ENCODE measurements at regions not wholly inside any gene's neighbourhood (a gene's known extent, or its start where the extent isn't known, plus 50 kb on each side); places are given as distances from the start of the nearest gene placed in this dataset.

DNA sequence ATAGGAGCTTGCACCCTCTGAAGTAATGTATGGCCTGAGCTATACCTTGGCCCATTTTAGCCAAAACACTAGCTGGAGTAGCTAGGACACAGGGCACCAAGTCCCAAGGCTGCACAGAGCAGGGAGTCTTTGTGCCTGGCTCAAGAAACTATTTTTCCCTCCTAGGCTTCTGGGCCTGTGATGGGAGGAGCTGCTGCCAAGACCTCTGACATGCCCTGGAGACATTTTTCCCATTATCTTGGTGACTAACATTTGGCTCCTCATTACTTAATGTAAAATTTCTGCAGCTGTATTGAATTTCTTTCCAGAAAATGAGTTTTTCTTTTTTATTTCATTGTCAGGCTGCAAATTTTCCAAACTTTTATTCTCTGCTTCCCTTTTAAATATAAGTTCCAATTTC, 1099.2 kb downstream of the CDH18 start:
- no peak overlapping the region for H2BK20ac ChIP-seq (ENCODE audit: low read depth, low read length)
- in situ Hi-C loops (cut with MboI; ENCODE audit: low sequenced_read_pairs) (no loop called here), dilution Hi-C loops (cut with HindIII; ENCODE audit: low sequenced_read_pairs, unreplicated experiment) (no loop called here), intact Hi-C loops (cut with micrococcal nuclease) (no loop called here)
- no peak overlapping the region for H2BK120ac ChIP-seq (ENCODE audit: low read depth, low read length)
- ChIA-PET POLR2A (ENCODE audit: unreplicated experiment) (no interaction called here), CTCF (interaction anchor here (0.6 kb wide), 1 partner anchor 246 kb away, joined by 3 read pairs; no protein-coding TSS in a partner anchor)
- H3K27ac ChIP-seq (ENCODE audit: insufficient read depth, low read length), result no peak overlapping the region
- H3K9ac ChIP-seq (ENCODE audit: low read depth, low read length), result no peak overlapping the region
- no peak overlapping the region for H3K14ac ChIP-seq (replicated peaks; ENCODE audit: low read depth, low read length)
- no peaks in the 10 kb centered on the region for H3K27me3 ChIP-seq (ENCODE audit: control insufficient read depth, insufficient read depth, low read length)
- no peaks in the 10 kb centered on the region for H3K9me1 ChIP-seq (ENCODE audit: insufficient read depth, low read length)
- no peak overlapping the region for H3K18ac ChIP-seq (ENCODE audit: low read depth, low read length)
- H4K20me1 ChIP-seq (ENCODE audit: insufficient read depth, low read length), result no peaks in the 10 kb centered on the region
- H4K91ac ChIP-seq (ENCODE audit: insufficient read depth, low read depth, low read length), result no peak overlapping the region
- H3K56ac ChIP-seq (ENCODE audit: extremely low read depth, insufficient read depth, low read length), result no peak overlapping the region
- no peaks in the 10 kb centered on the region for H3K79me1 ChIP-seq (ENCODE audit: low read depth in 1 of 2, low read length in 2 of 2)
- H3K4me1 ChIP-seq (ENCODE audit: control insufficient read depth, insufficient read depth, low read length), result no peaks in the 10 kb centered on the region
- no peak overlapping the region for H2BK15ac ChIP-seq (ENCODE audit: low read depth, low read length)
- DNase-seq, result no peak
- no peak overlapping the region for H2AFZ ChIP-seq (replicated peaks; ENCODE audit: low read length, poor library complexity)
- no peak overlapping the region for H2AK9ac ChIP-seq (replicated peaks; ENCODE audit: low read depth, low read length, poor library complexity)
- H3K4ac ChIP-seq (ENCODE audit: low read depth, low read length), result no peak overlapping the region
- H3K36me3 ChIP-seq (ENCODE audit: control insufficient read depth, insufficient read depth, low read length), result no peaks in the 10 kb centered on the region
- no peak for ATAC-seq (ENCODE audit: low read depth)
- H3K23ac ChIP-seq (ENCODE audit: low read depth, low read length), result no peak overlapping the region
- TF ChIP-seq BHLHE40 (IDR thresholded peaks at IDR 0.05; ENCODE audit: low read depth, low read length), result no peak
- TF ChIP-seq RFX5 (IDR thresholded peaks at IDR 0.05; ENCODE audit: low read depth, low read length), result no peak
- TF ChIP-seq, protein P1, sequence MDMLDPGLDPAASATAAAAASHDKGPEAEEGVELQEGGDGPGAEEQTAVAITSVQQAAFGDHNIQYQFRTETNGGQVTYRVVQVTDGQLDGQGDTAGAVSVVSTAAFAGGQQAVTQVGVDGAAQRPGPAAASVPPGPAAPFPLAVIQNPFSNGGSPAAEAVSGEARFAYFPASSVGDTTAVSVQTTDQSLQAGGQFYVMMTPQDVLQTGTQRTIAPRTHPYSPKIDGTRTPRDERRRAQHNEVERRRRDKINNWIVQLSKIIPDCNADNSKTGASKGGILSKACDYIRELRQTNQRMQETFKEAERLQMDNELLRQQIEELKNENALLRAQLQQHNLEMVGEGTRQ (IDR thresholded peaks at IDR 0.05; ENCODE audit: low read depth, low read length), result no peak
- TF ChIP-seq MXI1 (IDR thresholded peaks at IDR 0.05; ENCODE audit: borderline replicate concordance, low read depth, low read length), result no peak
- no peak for TF ChIP-seq RCOR1 (IDR thresholded peaks at IDR 0.05; ENCODE audit: insufficient replicate concordance, low read length)
- no peak for TF ChIP-seq FOS (IDR thresholded peaks at IDR 0.05; ENCODE audit: low read depth, low read length)
- no peak for TF ChIP-seq MAFK (IDR thresholded peaks at IDR 0.05; ENCODE audit: low read depth, low read length)
- no peak for TF ChIP-seq CHD1 (IDR thresholded peaks at IDR 0.05; ENCODE audit: low read depth, low read length)
- TF ChIP-seq CEBPB (IDR thresholded peaks at IDR 0.05; ENCODE audit: low read depth, low read length), result no peak
- no peak for TF ChIP-seq RAD21 (IDR thresholded peaks at IDR 0.05; ENCODE audit: low read length)
- TF ChIP-seq ELK1 (IDR thresholded peaks at IDR 0.05; ENCODE audit: borderline replicate concordance, low read depth, low read length), result no peak
- no peak for TF ChIP-seq POLR2A (IDR thresholded peaks at IDR 0.05; ENCODE audit: low read depth, low read length)
- no peak for TF ChIP-seq MAZ (IDR thresholded peaks at IDR 0.05; ENCODE audit: borderline replicate concordance, low read depth, low read length)
- TF ChIP-seq NFE2L2 (IDR thresholded peaks at IDR 0.05; ENCODE audit: low read depth, low read length), result no peak
- no peak for TF ChIP-seq SMC3 (IDR thresholded peaks at IDR 0.05; ENCODE audit: low read depth, low read length)
- TF ChIP-seq, protein P2, sequence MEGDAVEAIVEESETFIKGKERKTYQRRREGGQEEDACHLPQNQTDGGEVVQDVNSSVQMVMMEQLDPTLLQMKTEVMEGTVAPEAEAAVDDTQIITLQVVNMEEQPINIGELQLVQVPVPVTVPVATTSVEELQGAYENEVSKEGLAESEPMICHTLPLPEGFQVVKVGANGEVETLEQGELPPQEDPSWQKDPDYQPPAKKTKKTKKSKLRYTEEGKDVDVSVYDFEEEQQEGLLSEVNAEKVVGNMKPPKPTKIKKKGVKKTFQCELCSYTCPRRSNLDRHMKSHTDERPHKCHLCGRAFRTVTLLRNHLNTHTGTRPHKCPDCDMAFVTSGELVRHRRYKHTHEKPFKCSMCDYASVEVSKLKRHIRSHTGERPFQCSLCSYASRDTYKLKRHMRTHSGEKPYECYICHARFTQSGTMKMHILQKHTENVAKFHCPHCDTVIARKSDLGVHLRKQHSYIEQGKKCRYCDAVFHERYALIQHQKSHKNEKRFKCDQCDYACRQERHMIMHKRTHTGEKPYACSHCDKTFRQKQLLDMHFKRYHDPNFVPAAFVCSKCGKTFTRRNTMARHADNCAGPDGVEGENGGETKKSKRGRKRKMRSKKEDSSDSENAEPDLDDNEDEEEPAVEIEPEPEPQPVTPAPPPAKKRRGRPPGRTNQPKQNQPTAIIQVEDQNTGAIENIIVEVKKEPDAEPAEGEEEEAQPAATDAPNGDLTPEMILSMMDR (conservative IDR thresholded peaks at IDR 0.05; ENCODE audit: low read depth, low read length), result no peak
- H3K9me3 ChIP-seq (ENCODE audit: control insufficient read depth, insufficient read depth, low read length), result peaks cover 9% of the 10 kb centered on the region
- no peak overlapping the region for H3K4me2 ChIP-seq (ENCODE audit: low read depth, low read length)
- no peak overlapping the region for H4K5ac ChIP-seq (ENCODE audit: low read depth, low read length)
- no peak overlapping the region for H2AK5ac ChIP-seq (ENCODE audit: low read depth, low read length)
- H2BK5ac ChIP-seq (ENCODE audit: low read depth, low read length, poor library complexity, severe bottlenecking), result no peak overlapping the region
- no peak overlapping the region for H4K8ac ChIP-seq (ENCODE audit: low read depth in 2 of 2, low read length in 2 of 2)
- no peak overlapping the region for H3K4me3 ChIP-seq (ENCODE audit: insufficient read depth, low read depth, low read length)
- BruUV-seq (replicated peaks), result no TSS peak

Measured in IMR-90 (cell line).